Astrocyte of the spinal cord (primary cell): ENCODE measurements at regions not wholly inside any gene's neighbourhood (a gene's known extent, or its start where the extent isn't known, plus 50 kb on each side); places are given as distances from the start of the nearest gene placed in this dataset.

Source experiments
- DNase-seq: peaks from one replicate; pipeline ENCODE4 v3.0.0; 2011; ENCODE audit warnings: low read depth, low spot score
- H3K4me3 ChIP-seq: 2 replicates; pipeline ENCODE4 v1.5.1; 2011; ENCODE audit warnings: low read depth, mild to moderate bottlenecking, low read length, moderate library complexity
- CTCF ChIP-seq: IDR thresholded peaks from 2 replicates; pipeline ENCODE4 v1.5.1; 2012; ENCODE audit warnings: low read depth, mild to moderate bottlenecking, low read length, inconsistent platforms
- in situ Hi-C: cut with HindIII; loops from 2 replicates; pipeline ENCODE4 v1.10.0; 2017; ENCODE audit warnings: low sequenced_read_pairs

GRCh38 chr18:45228796-45229388 lies 386.4 kb upstream of the SLC14A2 start:
- in situ Hi-C loops, result no loop called here
- no peak for DNase-seq
- H3K4me3 ChIP-seq, result no peak overlapping the region
- TF ChIP-seq CTCF, result no peak

GRCh38 chr18:45231617-45232016 lies 383.7 kb upstream of the SLC14A2 start:
- in situ Hi-C loops, result no loop called here
- DNase-seq, result no peak
- TF ChIP-seq CTCF, result no peak
- H3K4me3 ChIP-seq, result no peak overlapping the region

GRCh38 chr18:45232061-45232460 lies 383.2 kb upstream of the SLC14A2 start:
- in situ Hi-C loops, result no loop called here
- no peak overlapping the region for H3K4me3 ChIP-seq
- DNase-seq, result no peak
- no peak for TF ChIP-seq CTCF

GRCh38 chr18:45236676-45237075 lies 378.6 kb upstream of the SLC14A2 start:
- DNase-seq, result no peak
- TF ChIP-seq CTCF, result no peak
- in situ Hi-C loops, result no loop called here
- no peak overlapping the region for H3K4me3 ChIP-seq

- in situ Hi-C loops, result no loop called here
- no peak overlapping the region for H3K4me3 ChIP-seq
- no peak for DNase-seq
- TF ChIP-seq CTCF, result no peak
Measured at GRCh38 chr18:45237343-45238098, 377.8 kb upstream of the SLC14A2 start.

GRCh38 chr18:45241271-45241670 lies 374.0 kb upstream of the SLC14A2 start:
- TF ChIP-seq CTCF, result no peak
- no peak for DNase-seq
- in situ Hi-C loops, result no loop called here
- no peak overlapping the region for H3K4me3 ChIP-seq
